Endothelial cell of umbilical vein (primary cell): ENCODE measurements at regions not wholly inside any gene's neighbourhood (a gene's known extent, or its start where the extent isn't known, plus 50 kb on each side); places are given as distances from the start of the nearest gene placed in this dataset.
"Not testable (repeated sequence)": the region's sequence is repeated elsewhere in the genome, so short reads cannot be mapped to it uniquely, and the experiment has no call there.

ENCODE experiments used
- BruUV-seq: library from RNA; stranded (reverse); fragments of 400-500 nt; replicated peaks from 2 replicates; lab custom pipeline; 2021; lab: Mats Ljungman, UMichigan
- CTCF ChIA-PET: fragments of 300-600, 350-600 bp; sonication (Branson Sonifier 250); formaldehyde crosslinking; loops from one replicate; lab custom pipeline; 2021; ENCODE audit warnings: antibody characterized with exemption, inconsistent platforms; lab: Charles Lee
- POLR2A ChIA-PET: fragments of 300-600, 350-600 bp; sonication (Branson Sonifier 250); formaldehyde crosslinking; loops from one replicate; lab custom pipeline; 2021; ENCODE audit warnings: antibody characterized with exemption, inconsistent platforms; lab: Charles Lee
- DNase-seq: peaks from one replicate; pipeline ENCODE4 v3.0.0-alpha.2; 2011; ENCODE audit warnings: low read depth, low spot score
- FAIRE-seq: peaks from 2 replicates; lab custom pipeline; 2011; peaks lifted over from hg19 to GRCh38; lab: Jason Lieb, UNC
- H2AFZ ChIP-seq: 2 replicates; pipeline ENCODE4 v1.6.0; 2012; ENCODE audit warnings: low read depth, low read length, control low read depth, inconsistent platforms
- H3K27ac ChIP-seq: 2 replicates; pipeline ENCODE4 v1.5.1; 2011; ENCODE audit warnings: low read depth, mild to moderate bottlenecking, control low read depth, low read length, moderate library complexity; ENCODE audit not compliant: insufficient read depth
- H3K27me3 ChIP-seq, 2 experiments: 2 replicates each; pipeline versions ENCODE4 v1.6.0 to v1.6.1; 2011; ENCODE audit warnings: low read length in 2 of 2, mixed read lengths in 1 of 2; ENCODE audit not compliant: control insufficient read depth in 2 of 2, insufficient read depth in 2 of 2
- H3K36me3 ChIP-seq, 2 experiments: 2 replicates in 1 of 2; 3 replicates in 1 of 2; pipeline ENCODE4 v1.5.1; 2011; ENCODE audit warnings: low read length in 2 of 2, mild to moderate bottlenecking in 1 of 2, moderate library complexity in 1 of 2; ENCODE audit not compliant: control insufficient read depth in 2 of 2, insufficient read depth in 2 of 2; ENCODE audit errors: extremely low read depth in 1 of 2
- H3K4me1 ChIP-seq: 3 replicates; pipeline ENCODE4 v1.5.1; 2011; ENCODE audit warnings: mild to moderate bottlenecking, low read length; ENCODE audit not compliant: control insufficient read depth, insufficient read depth; ENCODE audit errors: extremely low read depth
- H3K4me2 ChIP-seq: 2 replicates; pipeline ENCODE4 v1.6.1; 2011; ENCODE audit warnings: low read length, control low read depth, mixed read lengths; ENCODE audit not compliant: insufficient read depth
- H3K4me3 ChIP-seq, 3 experiments: fragments of 200-600 bp in 1 of 3; sonication (generic), shearing (Covaris generic) in 1 of 3; replicated peaks in 1 of 3; 2 replicates each; pipeline ENCODE4 v1.5.1; 2011 to 2016; ENCODE audit warnings: control low read depth in 3 of 3, low read length in 3 of 3, mild to moderate bottlenecking in 2 of 3, inconsistent platforms in 1 of 3, low read depth in 1 of 3, moderate library complexity in 1 of 3; ENCODE audit not compliant: insufficient read depth in 1 of 3
- H3K79me2 ChIP-seq: 2 replicates; pipeline ENCODE4 v1.6.0; 2012; ENCODE audit warnings: low read length, inconsistent platforms; ENCODE audit not compliant: control insufficient read depth, insufficient read depth
- H3K9ac ChIP-seq: replicated peaks from 2 replicates; pipeline ENCODE3; 2011; ENCODE audit warnings: low read length, control low read depth; ENCODE audit not compliant: insufficient read depth; ENCODE audit errors: extremely low read depth
- H3K9me1 ChIP-seq: replicated peaks from 3 replicates; pipeline ENCODE4 v1.6.0; 2011; ENCODE audit warnings: mild to moderate bottlenecking, low read length; ENCODE audit not compliant: control insufficient read depth, insufficient read depth; ENCODE audit errors: extremely low read depth
- H3K9me3 ChIP-seq: replicated peaks from 2 replicates; pipeline ENCODE4 v1.5.1; 2012; ENCODE audit warnings: low read length, inconsistent platforms; ENCODE audit not compliant: control insufficient read depth, insufficient read depth
- H4K20me1 ChIP-seq: replicated peaks from 2 replicates; pipeline ENCODE3; 2011; ENCODE audit warnings: mild to moderate bottlenecking, low read length; ENCODE audit not compliant: control insufficient read depth, insufficient read depth; ENCODE audit errors: extremely low read depth
- dilution Hi-C: fragments of 300-500 bp; cut with MboI; formaldehyde crosslinking; loops from one replicate; pipeline ENCODE4 v1.15.0; 2019; ENCODE audit warnings: low sequenced_read_pairs; ENCODE audit not compliant: extremely low pct_ligation_motif_present
- intact Hi-C: fragments of 100-400 bp; cut with micrococcal nuclease; formaldehyde crosslinking; loops from one replicate; pipeline ENCODE4 v1.10.0; 2022

GRCh38 chr15:84477550-84477949 is 123.3 kb upstream of the ZSCAN2 start:
- H3K4me3 ChIP-seq, H3K4me1 ChIP-seq, CTCF ChIA-PET, H2AFZ ChIP-seq, DNase-seq, H3K36me3 ChIP-seq, H3K27me3 ChIP-seq, H3K27ac ChIP-seq, FAIRE-seq, POLR2A ChIA-PET, H3K79me2 ChIP-seq, H3K9me1 ChIP-seq, BruUV-seq, H4K20me1 ChIP-seq, H3K4me2 ChIP-seq, intact Hi-C loops, dilution Hi-C loops, H3K9ac ChIP-seq, H3K9me3 ChIP-seq: not testable (repeated sequence)

DNA sequence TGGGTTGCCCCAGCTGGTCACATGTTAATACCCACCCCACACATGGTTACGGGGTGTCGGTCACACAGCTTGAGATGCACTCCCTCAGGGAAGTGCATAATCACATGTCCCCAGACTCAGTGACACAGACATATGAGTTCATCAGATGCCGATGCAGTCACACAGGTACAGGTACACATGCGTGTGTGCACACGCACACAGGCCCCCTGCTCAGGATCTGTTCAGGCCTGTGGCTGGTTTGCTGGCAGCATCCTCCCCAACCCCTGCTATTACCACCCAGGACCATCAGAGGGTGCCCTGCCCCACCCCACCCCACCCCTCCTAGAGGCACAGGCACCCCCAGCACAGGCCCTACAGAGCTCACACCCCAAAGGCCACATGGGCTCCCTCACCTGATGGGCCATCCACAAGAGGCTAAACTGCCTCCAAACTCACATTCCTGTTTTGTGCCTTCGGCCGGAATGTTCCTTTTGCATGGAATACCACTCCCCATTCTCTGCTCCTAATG is 120.6 kb upstream of the ZSCAN2 start:
- H3K4me1 ChIP-seq, BruUV-seq, H3K27ac ChIP-seq, H3K9ac ChIP-seq, CTCF ChIA-PET, DNase-seq, H3K4me2 ChIP-seq, H3K4me3 ChIP-seq, FAIRE-seq, H2AFZ ChIP-seq, H3K36me3 ChIP-seq, H3K9me3 ChIP-seq, intact Hi-C loops, H4K20me1 ChIP-seq, POLR2A ChIA-PET, dilution Hi-C loops, H3K9me1 ChIP-seq, H3K27me3 ChIP-seq, H3K79me2 ChIP-seq: not testable (repeated sequence)

- intact Hi-C loops, H3K27ac ChIP-seq, H2AFZ ChIP-seq, H3K4me3 ChIP-seq, H3K4me1 ChIP-seq, H4K20me1 ChIP-seq, H3K4me2 ChIP-seq, H3K9me1 ChIP-seq, H3K79me2 ChIP-seq, CTCF ChIA-PET, H3K27me3 ChIP-seq, H3K36me3 ChIP-seq, FAIRE-seq, POLR2A ChIA-PET, H3K9me3 ChIP-seq, DNase-seq, H3K9ac ChIP-seq, dilution Hi-C loops, BruUV-seq: not testable (repeated sequence)
Observed at GRCh38 chr15:84483859-84484258, 117.0 kb upstream of the ZSCAN2 start.

- dilution Hi-C loops, result not testable (repeated sequence)
Observed at GRCh38 chr15:84500165-84500889, 100.5 kb upstream of the ZSCAN2 start.

More at GRCh38 chr15:84500165-84500889, 100.5 kb upstream of the ZSCAN2 start:
- DNase-seq, H3K9me3 ChIP-seq, FAIRE-seq, H3K27me3 ChIP-seq, H3K27ac ChIP-seq, H2AFZ ChIP-seq, intact Hi-C loops, H3K9ac ChIP-seq, H3K4me1 ChIP-seq, H3K36me3 ChIP-seq, H4K20me1 ChIP-seq, H3K9me1 ChIP-seq, POLR2A ChIA-PET, H3K4me2 ChIP-seq, CTCF ChIA-PET, H3K79me2 ChIP-seq: not testable (repeated sequence)
- TSS peak; percentile 28 for BruUV-seq
- peak overlapping the region in 1 of 3 experiments; percentile 21 for H3K4me3 ChIP-seq
